ENCODE measurements at regions not wholly inside any gene's neighbourhood (a gene's known extent, or its start where the extent isn't known, plus 50 kb on each side); places are given as distances from the start of the nearest gene placed in this dataset.

- no peak for DNase-seq
These were observed 50.4 kb upstream of the SEPTIN5 start for GRCh38 chr22:19663821-19664355.

- no peak for DNase-seq
These were observed 49.9 kb upstream of the SEPTIN5 start for GRCh38 chr22:19664406-19664805.

Data from activated CD4-positive, alpha-beta T cell treated with anti-CD3 and anti-CD28 coated beads, Interleukin-2, amount 50 U/mL, for 48 hours (primary cell).